Neural progenitor cell (in vitro differentiated cells): ENCODE measurements at regions not wholly inside any gene's neighbourhood (a gene's known extent, or its start where the extent isn't known, plus 50 kb on each side); places are given as distances from the start of the nearest gene placed in this dataset.
"Not testable (repeated sequence)": the region's sequence is repeated elsewhere in the genome, so short reads cannot be mapped to it uniquely, and the experiment has no call there.

Source experiments
- CTCF ChIP-seq: fragments of 200-600 bp; sonication (generic); IDR thresholded peaks from 2 replicates; pipeline ENCODE4 v1.5.1; 2017; ENCODE audit warnings: antibody characterized with exemption, mild to moderate bottlenecking
- EZH2phosphoT487 ChIP-seq: fragments of 200-600 bp; sonication (generic); IDR thresholded peaks from 2 replicates; pipeline ENCODE4 v1.6.1; 2017; ENCODE audit warnings: antibody characterized with exemption

GRCh38 chr9:40993375-40993774 is 135.1 kb downstream of the FOXD4L6 start:
- TF ChIP-seq CTCF, EZH2phosphoT487: not testable (repeated sequence)
